NCI-H1417 (cell line): ENCODE measurements at regions not wholly inside any gene's neighbourhood (a gene's known extent, or its start where the extent isn't known, plus 50 kb on each side); places are given as distances from the start of the nearest gene placed in this dataset.

Experiments used
- DNase-seq, 3 experiments: peaks; one replicate each; lab custom pipeline; 2025; lab: John Stamatoyannopoulos, UW

DNA sequence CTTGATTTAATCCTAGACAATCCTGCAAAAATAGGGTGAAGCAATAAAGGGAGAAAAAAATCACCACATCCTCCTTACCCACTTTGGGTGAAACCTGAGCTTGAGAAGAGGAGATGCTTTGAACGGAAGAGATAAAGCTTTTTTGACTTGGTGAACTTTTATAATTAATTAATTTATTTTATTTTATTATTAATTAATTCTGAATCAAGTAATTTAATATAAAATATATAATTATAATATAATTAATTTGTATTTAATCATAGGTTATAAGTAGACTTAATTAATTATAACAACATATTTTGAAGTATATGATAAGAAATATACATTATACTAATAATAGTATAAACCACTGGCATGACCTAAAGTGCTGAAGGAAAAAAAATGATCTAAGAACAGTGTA, 2164.8 kb downstream of the LRRC4C start:
- no peak for DNase-seq

DNA sequence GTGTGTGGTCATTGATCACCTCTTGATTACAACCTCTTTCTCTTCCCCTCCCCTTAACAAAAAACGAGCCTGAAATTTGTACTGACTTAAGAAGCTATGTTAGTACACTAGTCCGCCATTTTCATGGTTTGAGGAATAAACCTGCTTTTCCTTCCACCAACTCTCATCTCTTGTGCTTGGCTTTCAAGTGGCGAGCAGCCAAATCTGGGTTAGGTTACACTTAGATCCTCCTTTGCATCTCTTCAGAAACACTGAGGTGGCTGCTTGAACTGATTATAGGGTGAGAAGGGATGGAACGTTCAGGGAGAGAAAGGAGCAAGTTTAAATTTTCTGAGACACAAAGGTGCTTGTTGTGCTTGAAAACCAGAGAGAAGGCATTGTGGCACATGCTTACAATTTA, 2171.4 kb downstream of the LRRC4C start:
- no peak for DNase-seq

- DNase-seq = no peak
Measured at GRCh38 chr11:39268176-39268690, 2191.2 kb downstream of the LRRC4C start.

- no peak for DNase-seq
Measured at GRCh38 chr11:39255648-39256047, 2203.8 kb downstream of the LRRC4C start.

DNA sequence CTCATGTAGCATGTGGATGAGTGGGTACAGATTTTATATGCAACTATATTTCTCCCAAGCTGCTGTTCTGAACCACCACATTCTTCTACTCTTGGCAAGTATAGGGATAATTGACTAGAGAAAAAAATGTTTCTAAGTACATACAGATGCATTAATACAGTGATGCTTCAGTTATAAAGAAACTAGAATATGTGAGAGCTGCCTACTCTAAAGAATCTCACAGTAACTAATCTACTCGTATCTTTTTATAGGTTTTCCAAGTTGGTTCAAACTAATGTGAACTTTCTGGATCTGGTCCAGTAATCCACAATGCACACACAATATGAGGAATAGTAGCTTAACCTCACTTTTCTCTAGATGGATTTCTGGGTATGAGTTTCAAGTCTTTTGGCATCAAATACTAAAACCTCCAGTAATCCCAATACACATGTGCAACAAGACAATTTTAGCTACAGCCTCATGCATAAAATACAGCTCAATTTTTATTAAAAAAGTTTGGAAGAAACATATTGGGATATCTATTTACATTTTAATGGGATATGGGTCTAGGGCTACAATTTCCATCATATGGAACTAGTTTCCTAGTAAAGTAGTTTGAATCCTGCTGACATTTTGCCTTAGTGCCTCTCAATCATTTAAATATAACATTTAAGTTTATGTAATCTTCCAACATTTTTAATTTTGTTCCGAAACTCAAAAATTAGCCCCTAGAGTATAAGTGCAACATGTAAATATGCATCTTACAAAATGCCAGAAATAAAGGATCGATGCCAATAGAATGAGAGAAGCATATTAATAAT, 2209.7 kb downstream of the LRRC4C start:
- DNase-seq = no peak

GRCh38 chr11:39247570-39248137, 2211.8 kb downstream of the LRRC4C start:
- no peak for DNase-seq

DNA sequence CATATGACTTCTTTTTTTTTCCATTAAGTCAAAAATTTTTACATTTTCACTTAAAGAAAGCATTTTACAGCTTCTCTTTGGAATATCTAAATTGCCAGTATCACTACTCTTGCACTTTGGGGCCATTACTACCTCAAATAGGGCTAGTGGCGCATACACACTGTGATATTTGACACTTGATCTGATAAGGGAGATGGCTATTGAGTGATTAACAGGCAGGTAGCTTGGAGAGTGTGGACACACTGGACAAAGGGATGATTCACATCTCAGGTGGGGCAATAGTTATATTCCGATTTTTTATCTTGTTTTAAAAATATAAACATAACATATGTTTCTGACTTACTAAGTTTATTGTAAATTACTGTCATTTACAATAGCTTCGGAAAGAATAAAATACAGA, 2219.9 kb downstream of the LRRC4C start:
- DNase-seq = no peak

GRCh38 chr11:39236916-39237315, 2222.5 kb downstream of the LRRC4C start:
- DNase-seq = no peak

GRCh38 chr11:39221550-39222138, 2237.8 kb downstream of the LRRC4C start:
- DNase-seq = no peak

GRCh38 chr11:39220501-39221230, 2238.8 kb downstream of the LRRC4C start:
- no peak for DNase-seq

- no peak for DNase-seq
Measured at GRCh38 chr11:39220069-39220468, 2239.4 kb downstream of the LRRC4C start.

- DNase-seq = no peak
Measured at GRCh38 chr11:39209981-39210380, 2249.5 kb downstream of the LRRC4C start.

- no peak for DNase-seq
Measured at GRCh38 chr11:39205236-39205995, 2254.0 kb downstream of the LRRC4C start.

DNA sequence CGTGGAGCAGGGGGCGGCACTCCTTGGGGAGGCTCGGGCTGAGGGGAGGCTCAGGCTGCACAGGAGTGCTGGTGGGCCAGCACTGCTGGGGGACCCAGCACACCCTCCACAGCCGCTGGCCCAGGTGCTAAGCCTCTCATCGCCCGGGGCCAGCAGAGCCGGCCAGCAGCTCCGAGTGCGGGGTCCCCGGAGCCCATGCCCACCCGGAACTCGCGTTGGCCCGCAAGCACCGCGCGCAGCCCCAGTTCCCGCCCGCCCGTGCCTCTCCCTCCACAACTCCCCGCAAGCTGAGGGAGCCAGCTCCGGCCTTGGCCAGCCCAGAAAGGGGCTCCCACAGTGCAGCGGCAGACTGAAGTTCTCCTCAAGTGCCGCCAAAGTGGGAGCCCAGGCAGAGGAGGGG, 2266.8 kb downstream of the LRRC4C start:
- no peak for DNase-seq

DNA sequence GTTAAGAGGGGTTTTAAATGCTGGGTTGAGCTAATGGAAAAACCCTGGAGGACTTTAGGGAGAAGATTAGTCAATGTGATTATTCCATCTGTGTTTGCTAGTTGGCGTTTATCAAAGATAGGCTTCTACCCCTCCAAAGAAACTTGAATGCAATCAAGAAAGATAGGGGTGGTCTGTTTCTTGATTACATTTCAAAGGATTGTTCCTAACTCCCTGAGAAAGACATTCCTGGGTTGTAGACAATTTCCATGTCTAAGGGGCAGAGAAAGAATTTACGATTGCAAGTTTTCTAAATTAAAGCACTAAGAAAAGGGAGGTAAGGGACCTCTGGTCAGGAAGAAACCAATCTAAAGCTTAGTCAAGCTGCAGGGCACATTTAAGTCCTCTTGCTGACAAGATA, 2268.7 kb downstream of the LRRC4C start:
- no peak for DNase-seq

GRCh38 chr11:39177678-39178077, 2281.8 kb downstream of the LRRC4C start:
- no peak for DNase-seq

DNA sequence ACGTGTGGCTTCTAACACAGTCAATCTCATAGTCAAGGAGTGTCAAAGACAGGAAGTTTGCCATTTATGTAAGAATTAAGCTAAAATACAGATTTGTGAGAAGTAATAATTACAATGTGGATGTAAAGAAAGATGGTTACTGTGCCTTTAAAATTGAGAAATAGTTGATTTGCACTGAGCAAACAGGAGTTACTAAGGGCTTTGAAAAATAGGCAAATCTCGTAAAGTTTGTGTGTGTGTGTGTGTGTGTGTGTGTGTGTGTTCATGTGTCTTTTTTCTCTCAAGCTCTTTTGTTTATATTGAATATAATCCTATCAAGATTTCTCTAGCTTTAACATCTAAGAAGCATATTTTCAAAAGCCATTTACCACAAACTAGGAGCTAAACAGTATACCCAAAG, 2284.5 kb downstream of the LRRC4C start:
- no peak for DNase-seq

DNA sequence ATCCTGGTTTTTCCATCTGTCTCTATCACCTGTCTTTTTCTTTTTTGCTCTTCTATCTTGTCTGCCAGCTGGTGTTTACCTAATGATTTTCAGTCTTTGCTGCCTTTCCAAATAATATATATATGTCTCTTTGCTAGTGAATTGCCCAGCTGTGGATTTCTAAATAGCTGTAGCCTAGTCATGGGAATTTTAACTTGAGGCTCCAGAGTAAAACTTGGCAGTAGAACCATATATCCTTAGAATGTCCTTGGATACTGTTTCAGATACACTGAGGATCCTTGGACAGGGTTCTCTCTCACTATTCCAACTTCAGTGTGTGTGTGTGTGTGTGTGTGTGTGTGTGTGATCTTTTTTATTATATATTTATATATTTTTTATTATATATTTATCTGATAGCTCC, 2285.3 kb downstream of the LRRC4C start:
- no peak for DNase-seq

GRCh38 chr11:39165021-39165420, 2294.4 kb downstream of the LRRC4C start:
- no peak for DNase-seq

GRCh38 chr11:39149214-39149613, 2310.2 kb downstream of the LRRC4C start:
- DNase-seq = no peak

DNA sequence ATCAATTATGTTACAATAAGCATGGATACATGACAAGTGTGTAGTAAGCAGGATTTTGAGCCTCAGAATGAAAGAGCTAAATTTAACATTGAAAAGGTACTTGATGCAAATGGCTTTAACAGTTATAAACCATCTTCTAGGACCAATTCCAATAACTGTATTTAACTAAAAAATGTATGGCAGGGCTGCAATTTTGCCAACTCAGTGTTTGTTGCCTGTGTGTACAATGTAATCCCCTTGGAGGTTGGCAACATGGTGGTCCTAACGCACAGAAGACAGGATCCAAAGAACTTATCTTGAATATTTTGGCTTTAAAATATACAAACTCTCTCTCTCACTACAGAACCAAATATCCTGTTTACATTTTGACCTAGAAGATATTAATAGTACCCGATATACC, 2314.1 kb downstream of the LRRC4C start:
- no peak for DNase-seq
